GM23338 (cell line): ENCODE measurements at regions not wholly inside any gene's neighbourhood (a gene's known extent, or its start where the extent isn't known, plus 50 kb on each side); places are given as distances from the start of the nearest gene placed in this dataset.

Source experiments
- CTCF ChIP-seq, 2 experiments: fragments of 200-600 bp in 1 of 2; sonication (generic) in 1 of 2; conservative IDR thresholded peaks; 2 replicates each; pipeline versions ENCODE4 v1.5.1 to v1.6.1; 2016 to 2017; ENCODE audit warnings: antibody characterized with exemption in 2 of 2, low read depth in 2 of 2, mild to moderate bottlenecking in 2 of 2, moderate library complexity in 1 of 2
- NANOG ChIP-seq: IDR thresholded peaks from 2 replicates; pipeline ENCODE4 v1.6.1; 2016; ENCODE audit warnings: antibody characterized with exemption, borderline replicate concordance
- POLR2AphosphoS5 ChIP-seq: IDR thresholded peaks from 2 replicates; pipeline ENCODE4 v1.6.1; 2016; ENCODE audit warnings: antibody characterized with exemption, low read depth
- ZNF331 ChIP-seq: fragments of 250-450 bp; sonication (Bioruptor Pico); IDR thresholded peaks from 2 replicates; pipeline ENCODE4 v1.5.0; 2020; ENCODE audit warnings: low read depth, mild to moderate bottlenecking, moderate library complexity
- TF ChIP-seq, protein P1 (sequence below): IDR thresholded peaks from one replicate; pipeline ENCODE4 v1.6.1; 2018; ENCODE audit warnings: antibody characterized with exemption; ENCODE audit not compliant: unreplicated experiment

DNA sequence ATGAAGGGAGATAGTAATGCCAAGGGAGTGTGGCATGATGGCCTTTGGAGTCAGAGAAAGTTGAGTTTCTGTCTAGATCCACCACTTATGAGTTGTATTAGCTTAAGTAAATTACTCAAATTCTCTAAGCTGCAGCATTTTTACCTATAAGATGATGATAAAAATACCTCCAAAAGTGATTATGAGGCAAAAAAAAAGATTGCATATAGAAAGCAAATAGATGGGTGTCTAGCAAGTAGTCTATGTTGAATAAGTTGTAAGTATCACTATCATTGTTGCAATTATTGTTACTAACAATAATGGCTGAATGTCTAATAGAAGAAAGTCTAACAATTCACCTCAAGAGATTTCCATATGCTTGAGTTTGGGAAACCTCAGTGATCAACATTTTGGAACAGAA, 959.2 kb upstream of the GJE1 start:
- TF ChIP-seq CTCF (conservative IDR thresholded peaks at IDR 0.05; ENCODE audit: low read depth in 2 of 2) = no peak
- TF ChIP-seq POLR2AphosphoS5 = no peak
- no peak for TF ChIP-seq NANOG
- no peak for TF ChIP-seq ZNF331
- TF ChIP-seq, protein P1, sequence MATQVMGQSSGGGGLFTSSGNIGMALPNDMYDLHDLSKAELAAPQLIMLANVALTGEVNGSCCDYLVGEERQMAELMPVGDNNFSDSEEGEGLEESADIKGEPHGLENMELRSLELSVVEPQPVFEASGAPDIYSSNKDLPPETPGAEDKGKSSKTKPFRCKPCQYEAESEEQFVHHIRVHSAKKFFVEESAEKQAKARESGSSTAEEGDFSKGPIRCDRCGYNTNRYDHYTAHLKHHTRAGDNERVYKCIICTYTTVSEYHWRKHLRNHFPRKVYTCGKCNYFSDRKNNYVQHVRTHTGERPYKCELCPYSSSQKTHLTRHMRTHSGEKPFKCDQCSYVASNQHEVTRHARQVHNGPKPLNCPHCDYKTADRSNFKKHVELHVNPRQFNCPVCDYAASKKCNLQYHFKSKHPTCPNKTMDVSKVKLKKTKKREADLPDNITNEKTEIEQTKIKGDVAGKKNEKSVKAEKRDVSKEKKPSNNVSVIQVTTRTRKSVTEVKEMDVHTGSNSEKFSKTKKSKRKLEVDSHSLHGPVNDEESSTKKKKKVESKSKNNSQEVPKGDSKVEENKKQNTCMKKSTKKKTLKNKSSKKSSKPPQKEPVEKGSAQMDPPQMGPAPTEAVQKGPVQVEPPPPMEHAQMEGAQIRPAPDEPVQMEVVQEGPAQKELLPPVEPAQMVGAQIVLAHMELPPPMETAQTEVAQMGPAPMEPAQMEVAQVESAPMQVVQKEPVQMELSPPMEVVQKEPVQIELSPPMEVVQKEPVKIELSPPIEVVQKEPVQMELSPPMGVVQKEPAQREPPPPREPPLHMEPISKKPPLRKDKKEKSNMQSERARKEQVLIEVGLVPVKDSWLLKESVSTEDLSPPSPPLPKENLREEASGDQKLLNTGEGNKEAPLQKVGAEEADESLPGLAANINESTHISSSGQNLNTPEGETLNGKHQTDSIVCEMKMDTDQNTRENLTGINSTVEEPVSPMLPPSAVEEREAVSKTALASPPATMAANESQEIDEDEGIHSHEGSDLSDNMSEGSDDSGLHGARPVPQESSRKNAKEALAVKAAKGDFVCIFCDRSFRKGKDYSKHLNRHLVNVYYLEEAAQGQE = no peak
